ENCODE measurements at regions not wholly inside any gene's neighbourhood (a gene's known extent, or its start where the extent isn't known, plus 50 kb on each side); places are given as distances from the start of the nearest gene placed in this dataset.

GRCh38 chrX:5726224-5726623, 502.4 kb downstream of the NLGN4X start:
- intact Hi-C loops (cut with DNase I) = no loop called here
- no peak for TF ChIP-seq POLR2AphosphoS5 (IDR thresholded peaks at IDR 0.05)
- TF ChIP-seq EP300 (IDR thresholded peaks at IDR 0.05) = no peak
- TF ChIP-seq, protein P1, sequence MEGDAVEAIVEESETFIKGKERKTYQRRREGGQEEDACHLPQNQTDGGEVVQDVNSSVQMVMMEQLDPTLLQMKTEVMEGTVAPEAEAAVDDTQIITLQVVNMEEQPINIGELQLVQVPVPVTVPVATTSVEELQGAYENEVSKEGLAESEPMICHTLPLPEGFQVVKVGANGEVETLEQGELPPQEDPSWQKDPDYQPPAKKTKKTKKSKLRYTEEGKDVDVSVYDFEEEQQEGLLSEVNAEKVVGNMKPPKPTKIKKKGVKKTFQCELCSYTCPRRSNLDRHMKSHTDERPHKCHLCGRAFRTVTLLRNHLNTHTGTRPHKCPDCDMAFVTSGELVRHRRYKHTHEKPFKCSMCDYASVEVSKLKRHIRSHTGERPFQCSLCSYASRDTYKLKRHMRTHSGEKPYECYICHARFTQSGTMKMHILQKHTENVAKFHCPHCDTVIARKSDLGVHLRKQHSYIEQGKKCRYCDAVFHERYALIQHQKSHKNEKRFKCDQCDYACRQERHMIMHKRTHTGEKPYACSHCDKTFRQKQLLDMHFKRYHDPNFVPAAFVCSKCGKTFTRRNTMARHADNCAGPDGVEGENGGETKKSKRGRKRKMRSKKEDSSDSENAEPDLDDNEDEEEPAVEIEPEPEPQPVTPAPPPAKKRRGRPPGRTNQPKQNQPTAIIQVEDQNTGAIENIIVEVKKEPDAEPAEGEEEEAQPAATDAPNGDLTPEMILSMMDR (IDR thresholded peaks at IDR 0.05) = no peak
- no peak for TF ChIP-seq POLR2A (IDR thresholded peaks at IDR 0.05)
- no peak for DNase-seq

GRCh38 chrX:5724123-5724522, 504.5 kb downstream of the NLGN4X start:
- Histone ChIP-seq H3K36me3 (no peaks in the 10 kb centered on the region), H3K9me3 (no peaks in the 10 kb centered on the region), H3K4me3 (no peak overlapping the region), H3K27me3 (no peaks in the 10 kb centered on the region), H3K27ac (no peak overlapping the region), H3K4me1 (no peaks in the 10 kb centered on the region)
- DNase-seq = no peak
- TF ChIP-seq POLR2AphosphoS5 (IDR thresholded peaks at IDR 0.05) (no peak), POLR2A (IDR thresholded peaks at IDR 0.05) (no peak), EP300 (IDR thresholded peaks at IDR 0.05) (no peak)
- TF ChIP-seq, protein P1 (IDR thresholded peaks at IDR 0.05) = no peak
- WGBS, 2 donors = 80 to 90% methylated on average over 5 of the region's 5 CpGs
- intact Hi-C loops (cut with DNase I) = no loop called here

More at GRCh38 chrX:5726224-5726623, 502.4 kb downstream of the NLGN4X start:
- H3K36me3 ChIP-seq = no peaks in the 10 kb centered on the region
- no peaks in the 10 kb centered on the region for H3K9me3 ChIP-seq
- no peak overlapping the region for H3K4me3 ChIP-seq
- H3K27ac ChIP-seq = no peak overlapping the region
- H3K4me1 ChIP-seq = no peaks in the 10 kb centered on the region
- H3K27me3 ChIP-seq = no peaks in the 10 kb centered on the region
- WGBS, 2 donors = 75 to 80% methylated on average over 5 of the region's 5 CpGs

DNA sequence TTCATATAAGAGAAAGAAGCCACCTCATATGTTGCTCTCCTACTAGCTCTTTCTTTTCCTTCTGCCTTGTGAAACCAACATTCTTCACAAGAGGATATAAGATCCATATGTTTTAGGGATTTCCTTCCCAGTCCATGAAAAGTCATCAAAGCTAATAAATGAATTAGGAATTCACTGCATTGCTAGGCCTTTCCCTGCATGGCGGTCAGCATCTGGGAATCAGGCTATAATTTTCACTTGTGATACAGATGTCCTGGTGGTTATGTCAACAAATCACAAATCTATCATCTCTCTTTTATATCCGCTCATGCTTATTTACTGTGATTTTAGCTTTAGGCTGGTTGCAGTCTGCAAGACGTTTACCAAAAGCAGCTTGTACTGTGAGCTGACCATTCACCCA, 510.0 kb downstream of the NLGN4X start:
- no peaks in the 10 kb centered on the region for H3K27me3 ChIP-seq
- no peak overlapping the region for H3K4me3 ChIP-seq
- H3K27ac ChIP-seq = no peak overlapping the region
- H3K4me1 ChIP-seq = no peaks in the 10 kb centered on the region
- no peaks in the 10 kb centered on the region for H3K9me3 ChIP-seq
- TF ChIP-seq, protein P1 (IDR thresholded peaks at IDR 0.05) = no peak
- TF ChIP-seq POLR2A (IDR thresholded peaks at IDR 0.05) (no peak), POLR2AphosphoS5 (IDR thresholded peaks at IDR 0.05) (no peak), EP300 (IDR thresholded peaks at IDR 0.05) (no peak)
- WGBS, 2 donors = 63 to 69% methylated on average over 3 of the region's 3 CpGs
- H3K36me3 ChIP-seq = no peaks in the 10 kb centered on the region
- intact Hi-C loops (cut with DNase I) = no loop called here
- DNase-seq = no peak

DNA sequence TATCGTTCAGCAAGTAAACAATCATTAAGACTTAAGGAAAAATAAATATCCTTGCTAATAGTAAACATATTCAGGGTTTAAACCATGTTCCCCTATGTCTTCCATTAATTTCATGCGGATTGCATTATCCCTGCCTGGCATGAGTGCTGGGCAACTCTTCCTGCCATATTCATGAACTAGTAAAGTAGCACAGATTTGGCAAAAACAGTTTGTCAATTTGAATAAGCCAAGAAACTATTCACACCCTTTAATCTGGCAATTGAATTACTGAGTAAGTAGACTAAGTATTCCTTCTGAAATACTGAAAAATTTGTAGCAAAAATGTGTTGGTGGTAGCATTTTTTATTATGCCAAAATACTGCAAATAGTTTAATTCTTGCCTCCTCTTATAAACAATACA, 512.0 kb downstream of the NLGN4X start:
- Histone ChIP-seq H3K4me1 (no peaks in the 10 kb centered on the region), H3K27me3 (no peaks in the 10 kb centered on the region), H3K27ac (no peak overlapping the region), H3K9me3 (no peaks in the 10 kb centered on the region), H3K36me3 (no peaks in the 10 kb centered on the region), H3K4me3 (no peak overlapping the region)
- TF ChIP-seq EP300 (IDR thresholded peaks at IDR 0.05) (no peak), POLR2A (IDR thresholded peaks at IDR 0.05) (no peak), POLR2AphosphoS5 (IDR thresholded peaks at IDR 0.05) (no peak)
- TF ChIP-seq, protein P1 (IDR thresholded peaks at IDR 0.05) = no peak
- WGBS, 2 donors = 71 to 72% methylated on average over 2 of the region's 2 CpGs
- intact Hi-C loops (cut with DNase I) = no loop called here
- DNase-seq = no peak

DNA sequence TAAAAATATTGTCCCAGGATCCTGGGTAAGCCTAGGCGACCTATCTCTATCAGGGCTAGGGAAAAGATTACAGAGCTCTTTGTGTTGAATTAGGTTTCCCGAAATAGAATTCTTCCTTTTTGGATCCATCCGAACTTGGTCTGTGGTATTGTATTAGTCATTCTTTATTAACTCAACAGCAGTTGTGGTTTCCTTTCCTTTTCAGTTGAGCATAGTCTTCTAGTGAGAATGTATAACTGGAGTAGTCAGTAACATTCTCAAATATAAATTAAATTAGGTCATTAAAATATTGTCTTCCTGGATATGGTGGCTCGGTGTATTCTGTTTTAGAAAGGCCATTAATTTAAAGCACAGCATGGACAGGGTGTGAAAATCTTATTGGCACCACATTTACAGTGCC, 520.4 kb downstream of the NLGN4X start:
- Histone ChIP-seq H3K9me3 (no peaks in the 10 kb centered on the region), H3K27me3 (no peaks in the 10 kb centered on the region), H3K4me1 (no peaks in the 10 kb centered on the region), H3K36me3 (no peaks in the 10 kb centered on the region), H3K27ac (no peak overlapping the region), H3K4me3 (no peak overlapping the region)
- intact Hi-C loops (cut with DNase I) = no loop called here
- DNase-seq = no peak
- TF ChIP-seq EP300 (IDR thresholded peaks at IDR 0.05) = no peak
- TF ChIP-seq POLR2A (IDR thresholded peaks at IDR 0.05) = no peak
- TF ChIP-seq, protein P1 (IDR thresholded peaks at IDR 0.05) = no peak
- TF ChIP-seq POLR2AphosphoS5 (IDR thresholded peaks at IDR 0.05) = no peak
- 54 to 69% methylated on average over 4 of the region's 4 CpGs for WGBS, 2 donors

Data from sigmoid colon (tissue), 6 donors.